K562 (cell line): ENCODE measurements at regions not wholly inside any gene's neighbourhood (a gene's known extent, or its start where the extent isn't known, plus 50 kb on each side); places are given as distances from the start of the nearest gene placed in this dataset.

Experiments used
- CEBPB ChIP-seq: fragments of 450-650 bp; IDR thresholded peaks from 2 replicates; pipeline ENCODE4 v1.6.1; 2016; ENCODE audit warnings: missing genetic modification characterization, missing compliant biosample characterization
- FIP1L1 ChIP-seq: fragments of 200-400 bp; formaldehyde crosslinking; IDR thresholded peaks from 2 replicates; pipeline ENCODE4 v1.6.1; 2018; ENCODE audit warnings: mild to moderate bottlenecking, low read depth, low read length; ENCODE audit not compliant: poor library complexity, severe bottlenecking
- GABPA ChIP-seq: fragments of 200-800 bp; sonication (Bioruptor generic); conservative IDR thresholded peaks from 2 replicates; pipeline ENCODE4 v1.6.1; 2016; ENCODE audit warnings: low read depth, missing genetic modification characterization, missing compliant biosample characterization
- HDAC2 ChIP-seq: fragments of 450-650 bp; IDR thresholded peaks from 2 replicates; pipeline ENCODE4 v1.6.1; 2016; ENCODE audit warnings: mild to moderate bottlenecking
- POLR2A ChIP-seq: fragments of 450-650 bp; conservative IDR thresholded peaks from 2 replicates; pipeline ENCODE4 v1.6.1; 2016
- TAF9B ChIP-seq: fragments of 450-650 bp; IDR thresholded peaks from 2 replicates; pipeline ENCODE4 v1.6.1; 2018; ENCODE audit warnings: mild to moderate bottlenecking; ENCODE audit not compliant: partially characterized antibody
- ZNF140 ChIP-seq: fragments of 250-450 bp; sonication (Bioruptor Pico); IDR thresholded peaks from 2 replicates; pipeline ENCODE4 v1.8.0; 2021; ENCODE audit warnings: moderate library complexity, mild to moderate bottlenecking, inconsistent platforms
- ZNF24 ChIP-seq: fragments of 450-650 bp; IDR thresholded peaks from 2 replicates; pipeline ENCODE4 v1.6.1; 2016
- TF ChIP-seq, protein P1 (sequence below), 2 experiments: fragments of 450-650 bp; conservative IDR thresholded peaks; 2 replicates each; pipeline ENCODE4 v1.6.1; 2017; ENCODE audit warnings: mild to moderate bottlenecking in 2 of 2, moderate library complexity in 2 of 2
- TF ChIP-seq, protein P2 (sequence below), 3 experiments: IDR thresholded peaks in 2 of 3; conservative IDR thresholded peaks in 1 of 3; 2 replicates each; pipeline ENCODE4 v1.5.1; 2011 to 2012; ENCODE audit warnings: low read length in 3 of 3, mild to moderate bottlenecking in 3 of 3, control low read depth in 2 of 3, improper control_type of control experiment in 1 of 3, inconsistent platforms in 1 of 3, low read depth in 1 of 3, mixed read lengths in 1 of 3, moderate library complexity in 1 of 3; ENCODE audit not compliant: insufficient read depth in 2 of 3
- TF ChIP-seq, protein P3 (sequence below), 2 experiments: fragments of 200-800 bp in 1 of 2; sonication (Bioruptor generic) in 1 of 2; sonication (generic) in 1 of 2; formaldehyde crosslinking in 1 of 2; IDR thresholded peaks in 1 of 2; conservative IDR thresholded peaks in 1 of 2; 2 replicates each; pipeline versions ENCODE4 v1.5.0 to v1.6.1; 2016 to 2020; ENCODE audit warnings: missing compliant biosample characterization in 1 of 2, missing genetic modification characterization in 1 of 2, missing genetic modification reagents in 1 of 2

DNA sequence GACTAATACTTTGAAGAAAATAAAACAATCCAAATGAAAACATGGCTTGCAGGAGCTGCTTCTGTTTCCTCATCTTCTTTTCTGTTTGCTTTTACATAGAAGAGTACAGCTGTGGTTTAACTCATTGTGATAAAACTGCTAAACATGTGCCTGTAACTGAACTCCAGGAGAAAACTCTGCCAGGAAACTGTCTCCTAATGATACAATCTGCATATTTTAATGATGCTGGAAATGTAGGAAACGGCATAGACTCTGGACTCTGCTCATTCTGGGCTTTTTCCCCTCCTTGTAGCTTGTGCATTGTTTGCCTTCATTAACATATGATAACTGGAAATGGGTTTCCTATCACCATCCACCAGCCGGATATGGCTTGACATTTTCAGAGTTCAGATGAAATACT is 813.3 kb upstream of the WWC1 start:
- TF ChIP-seq TAF9B (no peak), ZNF140 (no peak), GABPA (no peak), FIP1L1 (no peak), POLR2A (no peak), HDAC2 (no peak), ZNF24 (no peak), CEBPB (tag) (no peak)
- TF ChIP-seq, protein P1, sequence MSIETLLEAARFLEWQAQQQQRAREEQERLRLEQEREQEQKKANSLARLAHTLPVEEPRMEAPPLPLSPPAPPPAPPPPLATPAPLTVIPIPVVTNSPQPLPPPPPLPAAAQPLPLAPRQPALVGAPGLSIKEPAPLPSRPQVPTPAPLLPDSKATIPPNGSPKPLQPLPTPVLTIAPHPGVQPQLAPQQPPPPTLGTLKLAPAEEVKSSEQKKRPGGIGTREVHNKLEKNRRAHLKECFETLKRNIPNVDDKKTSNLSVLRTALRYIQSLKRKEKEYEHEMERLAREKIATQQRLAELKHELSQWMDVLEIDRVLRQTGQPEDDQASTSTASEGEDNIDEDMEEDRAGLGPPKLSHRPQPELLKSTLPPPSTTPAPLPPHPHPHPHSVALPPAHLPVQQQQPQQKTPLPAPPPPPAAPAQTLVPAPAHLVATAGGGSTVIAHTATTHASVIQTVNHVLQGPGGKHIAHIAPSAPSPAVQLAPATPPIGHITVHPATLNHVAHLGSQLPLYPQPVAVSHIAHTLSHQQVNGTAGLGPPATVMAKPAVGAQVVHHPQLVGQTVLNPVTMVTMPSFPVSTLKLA (conservative IDR thresholded peaks at IDR 0.05), result no peak
- TF ChIP-seq, protein P2, sequence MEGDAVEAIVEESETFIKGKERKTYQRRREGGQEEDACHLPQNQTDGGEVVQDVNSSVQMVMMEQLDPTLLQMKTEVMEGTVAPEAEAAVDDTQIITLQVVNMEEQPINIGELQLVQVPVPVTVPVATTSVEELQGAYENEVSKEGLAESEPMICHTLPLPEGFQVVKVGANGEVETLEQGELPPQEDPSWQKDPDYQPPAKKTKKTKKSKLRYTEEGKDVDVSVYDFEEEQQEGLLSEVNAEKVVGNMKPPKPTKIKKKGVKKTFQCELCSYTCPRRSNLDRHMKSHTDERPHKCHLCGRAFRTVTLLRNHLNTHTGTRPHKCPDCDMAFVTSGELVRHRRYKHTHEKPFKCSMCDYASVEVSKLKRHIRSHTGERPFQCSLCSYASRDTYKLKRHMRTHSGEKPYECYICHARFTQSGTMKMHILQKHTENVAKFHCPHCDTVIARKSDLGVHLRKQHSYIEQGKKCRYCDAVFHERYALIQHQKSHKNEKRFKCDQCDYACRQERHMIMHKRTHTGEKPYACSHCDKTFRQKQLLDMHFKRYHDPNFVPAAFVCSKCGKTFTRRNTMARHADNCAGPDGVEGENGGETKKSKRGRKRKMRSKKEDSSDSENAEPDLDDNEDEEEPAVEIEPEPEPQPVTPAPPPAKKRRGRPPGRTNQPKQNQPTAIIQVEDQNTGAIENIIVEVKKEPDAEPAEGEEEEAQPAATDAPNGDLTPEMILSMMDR (IDR thresholded peaks at IDR 0.05 in 2 of 3, conservative IDR thresholded peaks at IDR 0.05 in 1 of 3; ENCODE audit: insufficient read depth in 2 of 3, low read depth in 1 of 3, low read length in 3 of 3), result no peak
- TF ChIP-seq, protein P3, sequence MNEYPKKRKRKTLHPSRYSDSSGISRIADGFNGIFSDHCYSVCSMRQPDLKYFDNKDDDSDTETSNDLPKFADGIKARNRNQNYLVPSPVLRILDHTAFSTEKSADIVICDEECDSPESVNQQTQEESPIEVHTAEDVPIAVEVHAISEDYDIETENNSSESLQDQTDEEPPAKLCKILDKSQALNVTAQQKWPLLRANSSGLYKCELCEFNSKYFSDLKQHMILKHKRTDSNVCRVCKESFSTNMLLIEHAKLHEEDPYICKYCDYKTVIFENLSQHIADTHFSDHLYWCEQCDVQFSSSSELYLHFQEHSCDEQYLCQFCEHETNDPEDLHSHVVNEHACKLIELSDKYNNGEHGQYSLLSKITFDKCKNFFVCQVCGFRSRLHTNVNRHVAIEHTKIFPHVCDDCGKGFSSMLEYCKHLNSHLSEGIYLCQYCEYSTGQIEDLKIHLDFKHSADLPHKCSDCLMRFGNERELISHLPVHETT (CRISPR knock-in tag; conservative IDR thresholded peaks at IDR 0.05 in 1 of 2, IDR thresholded peaks at IDR 0.05 in 1 of 2), result no peak
